ENCODE measurements at regions not wholly inside any gene's neighbourhood (a gene's known extent, or its start where the extent isn't known, plus 50 kb on each side); places are given as distances from the start of the nearest gene placed in this dataset.

DNA sequence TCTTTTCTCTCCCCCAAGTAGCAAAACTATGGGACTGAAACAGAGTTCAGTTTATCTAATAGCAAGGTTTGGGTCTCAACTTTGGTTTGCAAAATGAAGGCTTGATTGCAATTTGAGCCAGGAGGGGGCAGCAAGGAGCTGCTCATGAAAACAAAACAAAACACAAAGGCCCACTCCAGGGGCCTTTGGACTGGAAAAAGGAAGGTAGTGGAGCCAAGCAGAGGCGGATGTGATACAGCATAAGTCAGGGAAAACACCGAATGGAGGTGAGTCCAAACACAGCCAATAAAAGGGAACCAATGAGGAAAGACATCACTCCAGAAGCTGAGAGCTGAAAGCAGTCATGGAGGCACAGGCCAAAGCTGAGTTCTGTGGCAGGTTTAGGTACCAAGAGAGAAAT lies 799.7 kb upstream of the ACVR2A start:
- no peak for DNase-seq (ENCODE audit: low read depth)
- TF ChIP-seq CTCF (conservative IDR thresholded peaks at IDR 0.05; ENCODE audit: low read depth, low read length), result peak; percentile 89
- no peak overlapping the region for H3K4me3 ChIP-seq (ENCODE audit: low read depth, low read length)

GRCh38 chr2:147041121-147041494 lies 803.7 kb upstream of the ACVR2A start:
- no peak for TF ChIP-seq CTCF (conservative IDR thresholded peaks at IDR 0.05; ENCODE audit: low read depth, low read length)
- H3K4me3 ChIP-seq (ENCODE audit: low read depth, low read length), result no peak overlapping the region
- no peak for DNase-seq (ENCODE audit: low read depth)

DNA sequence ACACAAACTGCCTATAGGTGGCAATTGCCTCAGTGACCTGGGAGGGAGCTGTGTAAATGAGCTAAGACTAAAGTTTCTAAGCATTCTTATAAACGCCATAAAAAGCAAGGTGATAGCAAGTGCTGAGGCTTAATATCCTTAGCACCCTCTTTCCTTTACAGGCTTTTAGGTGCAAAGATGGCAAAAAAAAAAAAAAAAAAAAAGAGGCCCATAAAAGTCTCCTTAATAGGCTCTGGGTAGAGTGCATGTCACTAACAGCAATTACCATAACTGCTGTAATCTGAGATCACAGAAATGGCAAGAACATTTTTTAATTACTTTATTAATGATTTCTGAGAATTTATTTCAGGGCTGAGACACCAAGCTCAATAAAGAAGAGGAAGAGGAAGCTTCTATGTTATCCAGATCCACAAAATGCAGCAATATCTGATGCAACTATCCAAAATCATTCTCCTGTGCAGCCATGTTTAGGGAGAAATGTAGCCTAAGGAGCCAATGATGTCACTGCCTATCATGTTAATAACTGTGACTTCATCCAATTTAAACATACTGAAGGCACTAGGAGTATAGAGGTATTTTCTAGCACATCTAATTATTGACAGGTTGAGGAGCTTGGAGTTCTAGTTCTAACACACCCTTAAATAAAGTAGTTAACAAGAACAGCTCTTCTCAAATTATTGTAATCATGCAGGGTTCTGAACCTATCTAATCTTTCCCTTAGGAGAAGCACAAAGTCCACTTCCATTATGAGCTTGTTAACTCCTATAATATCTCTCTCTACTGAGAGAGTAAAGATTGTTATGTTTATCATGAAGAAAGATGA lies 804.3 kb upstream of the ACVR2A start:
- no peak for DNase-seq (ENCODE audit: low read depth)
- TF ChIP-seq CTCF (conservative IDR thresholded peaks at IDR 0.05; ENCODE audit: low read depth, low read length), result no peak
- no peak overlapping the region for H3K4me3 ChIP-seq (ENCODE audit: low read depth, low read length)

- no peak for TF ChIP-seq CTCF (conservative IDR thresholded peaks at IDR 0.05; ENCODE audit: low read depth, low read length)
- DNase-seq (ENCODE audit: low read depth), result no peak
- no peak overlapping the region for H3K4me3 ChIP-seq (ENCODE audit: low read depth, low read length)
Observed at GRCh38 chr2:147037048-147037447, 807.8 kb upstream of the ACVR2A start.

DNA sequence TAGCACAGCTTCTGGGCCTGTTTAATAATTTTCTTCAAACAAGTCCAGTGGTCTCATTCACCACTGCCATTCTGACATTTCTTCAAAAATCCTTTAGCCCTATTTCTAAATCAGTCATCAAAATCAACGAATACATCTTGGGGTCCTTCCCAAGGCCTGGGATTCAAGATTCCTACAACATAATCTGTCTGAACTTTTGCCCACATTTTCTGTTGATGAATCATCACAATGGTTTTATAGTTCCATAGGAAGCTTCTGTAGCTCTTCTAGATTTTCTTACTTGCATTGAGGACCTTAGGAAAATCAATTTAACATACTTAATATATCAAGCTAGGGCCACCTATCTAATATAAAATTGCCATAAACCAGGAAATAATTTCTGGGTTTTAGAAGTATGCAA lies 811.8 kb upstream of the ACVR2A start:
- no peak overlapping the region for H3K4me3 ChIP-seq (ENCODE audit: low read depth, low read length)
- DNase-seq (ENCODE audit: low read depth), result no peak
- TF ChIP-seq CTCF (conservative IDR thresholded peaks at IDR 0.05; ENCODE audit: low read depth, low read length), result no peak

DNA sequence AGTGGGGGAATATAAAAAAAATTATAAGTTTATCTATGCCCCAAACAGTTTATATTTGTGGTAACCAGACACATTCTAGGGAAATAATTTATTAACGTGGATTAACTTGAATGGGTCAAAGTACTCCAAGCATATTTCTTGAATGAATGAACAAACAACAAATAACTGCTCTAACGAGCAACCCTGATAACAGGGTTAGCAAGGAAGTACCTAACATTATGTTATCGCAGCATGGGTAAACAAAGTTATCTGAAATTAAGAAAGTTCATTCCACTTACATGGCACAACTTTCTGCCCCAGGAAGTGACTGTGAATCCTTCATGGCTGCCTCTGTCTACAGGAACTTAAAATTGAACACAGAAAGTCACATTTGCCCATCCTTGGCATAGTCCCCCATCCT lies 812.9 kb upstream of the ACVR2A start:
- no peak for DNase-seq (ENCODE audit: low read depth)
- TF ChIP-seq CTCF (conservative IDR thresholded peaks at IDR 0.05; ENCODE audit: low read depth, low read length), result no peak
- H3K4me3 ChIP-seq (ENCODE audit: low read depth, low read length), result no peak overlapping the region
